Activated T-cell treated with anti-CD3 and anti-CD28 coated beads, Interleukin-2, amount 50 U/mL, for 4 hours (primary cell): ENCODE measurements at regions not wholly inside any gene's neighbourhood (a gene's known extent, or its start where the extent isn't known, plus 50 kb on each side); places are given as distances from the start of the nearest gene placed in this dataset.
"Not testable (repeated sequence)": the region's sequence is repeated elsewhere in the genome, so short reads cannot be mapped to it uniquely, and the experiment has no call there.

Experiments
- ATAC-seq, 2 donors: fragments of 200-7000 bp; cut with Tn5 transposase; one replicate each; pipeline ENCODE4 v1.10.0; 2021
- DNase-seq: peaks from one replicate; pipeline ENCODE4 v3.0.0-alpha.2; 2020
- H3K27me3 Mint-ChIP-seq: one replicate; pipeline ENCODE4 v1.8.0; 2021; ENCODE audit warnings: low read depth, mixed read lengths
- H3K36me3 Mint-ChIP-seq: one replicate; pipeline ENCODE4 v1.8.0; 2022; ENCODE audit warnings: mixed read lengths; ENCODE audit not compliant: insufficient read depth
- H3K4me1 Mint-ChIP-seq: one replicate; pipeline ENCODE4 v1.8.0; 2021; ENCODE audit warnings: low read depth, mixed read lengths
- H3K4me3 Mint-ChIP-seq: one replicate; pipeline ENCODE4 v1.8.0; 2021; ENCODE audit warnings: mild to moderate bottlenecking, moderate library complexity, mixed read lengths
- H3K9me3 Mint-ChIP-seq: one replicate; pipeline ENCODE4 v1.8.0; 2021; ENCODE audit warnings: mixed read lengths

DNA sequence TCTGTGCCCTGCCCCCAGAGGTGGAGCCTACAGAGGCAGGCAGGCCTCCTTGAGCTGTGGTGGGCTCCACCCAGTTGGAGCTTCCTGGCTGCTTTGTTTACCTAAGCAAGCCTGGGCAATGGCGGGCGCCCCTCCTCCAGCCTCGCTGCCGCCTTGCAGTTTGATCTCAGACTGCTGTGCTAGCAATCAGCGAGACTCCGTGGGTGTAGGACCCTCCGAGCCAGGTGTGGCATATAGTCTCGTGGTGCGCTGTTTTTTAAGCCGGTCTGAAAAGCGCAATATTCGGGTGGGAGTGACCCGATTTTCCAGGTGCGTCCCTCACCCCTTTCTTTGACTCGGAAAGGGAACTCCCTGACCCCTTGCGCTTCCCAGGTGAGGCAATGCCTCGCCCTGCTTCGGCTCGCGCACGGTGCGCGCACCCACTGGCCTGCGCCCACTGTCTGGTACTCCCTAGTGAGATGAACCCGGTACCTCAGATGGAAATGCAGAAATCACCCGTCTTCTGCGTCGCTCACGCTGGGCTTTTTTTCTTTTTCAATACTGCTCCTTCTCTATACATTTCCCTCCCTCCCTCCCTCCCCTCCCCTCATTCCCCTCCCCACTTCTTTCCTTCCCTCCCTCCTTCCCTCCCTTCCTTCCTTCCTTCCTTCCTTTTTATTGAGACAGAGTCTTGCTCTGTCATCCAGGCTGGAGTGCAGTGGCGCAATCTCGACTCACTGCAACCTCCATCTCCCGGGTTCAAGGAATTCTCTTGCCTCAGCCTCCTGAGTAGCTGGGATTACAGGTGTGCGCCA lies 197.1 kb upstream of the TBL1XR1 start:
- not testable (repeated sequence) for H3K4me3 Mint-ChIP-seq, ATAC-seq, DNase-seq, H3K4me1 Mint-ChIP-seq, H3K36me3 Mint-ChIP-seq, H3K9me3 Mint-ChIP-seq, H3K27me3 Mint-ChIP-seq

DNA sequence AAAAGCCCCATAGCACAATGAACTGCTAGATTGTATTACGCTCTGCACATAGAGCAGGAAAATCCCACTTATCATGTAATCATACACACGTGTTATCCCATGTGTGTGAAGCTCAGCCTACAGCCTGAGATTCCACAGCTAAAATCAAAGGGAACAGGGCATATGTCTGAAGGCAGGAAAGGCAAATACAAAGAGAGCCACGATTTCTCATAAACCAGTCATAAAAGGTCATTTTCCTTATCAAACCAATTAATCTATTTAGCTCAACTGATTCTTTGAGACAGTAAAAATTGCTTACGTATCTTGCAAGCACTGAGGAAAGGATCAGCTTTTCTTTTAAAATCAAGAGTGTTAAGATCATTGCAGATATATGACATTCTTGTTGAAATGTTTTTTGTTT lies 199.5 kb upstream of the TBL1XR1 start:
- H3K27me3 Mint-ChIP-seq, result no peaks in the 10 kb centered on the region
- DNase-seq (no peak), ATAC-seq (no peak)
- no peak overlapping the region for H3K4me3 Mint-ChIP-seq
- peaks cover 2% of the 10 kb centered on the region for H3K4me1 Mint-ChIP-seq
- H3K9me3 Mint-ChIP-seq, result no peaks in the 10 kb centered on the region
- no peaks in the 10 kb centered on the region for H3K36me3 Mint-ChIP-seq

DNA sequence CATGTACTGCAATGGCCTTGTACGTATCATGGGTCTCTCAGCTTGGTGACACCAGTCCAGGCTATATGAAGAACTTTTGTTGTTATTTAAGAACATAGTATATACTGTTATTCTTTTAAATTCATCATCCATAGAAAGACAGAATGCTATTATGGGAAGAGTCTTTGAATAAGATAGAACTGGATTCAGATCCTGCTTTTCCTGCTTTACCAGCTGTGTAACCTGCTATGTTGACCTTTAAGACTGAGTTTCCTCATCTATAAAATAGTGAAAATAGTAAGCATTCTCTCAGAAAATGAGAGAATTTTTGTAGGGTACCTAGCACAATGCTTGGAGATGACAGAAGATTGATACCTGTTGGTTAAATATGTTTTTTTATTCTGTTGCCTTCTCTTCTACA lies 204.1 kb upstream of the TBL1XR1 start:
- no peaks in the 10 kb centered on the region for H3K27me3 Mint-ChIP-seq
- no peak for ATAC-seq
- no peak overlapping the region for H3K4me3 Mint-ChIP-seq
- no peaks in the 10 kb centered on the region for H3K4me1 Mint-ChIP-seq
- no peaks in the 10 kb centered on the region for H3K9me3 Mint-ChIP-seq
- no peaks in the 10 kb centered on the region for H3K36me3 Mint-ChIP-seq
- DNase-seq, result no peak

DNA sequence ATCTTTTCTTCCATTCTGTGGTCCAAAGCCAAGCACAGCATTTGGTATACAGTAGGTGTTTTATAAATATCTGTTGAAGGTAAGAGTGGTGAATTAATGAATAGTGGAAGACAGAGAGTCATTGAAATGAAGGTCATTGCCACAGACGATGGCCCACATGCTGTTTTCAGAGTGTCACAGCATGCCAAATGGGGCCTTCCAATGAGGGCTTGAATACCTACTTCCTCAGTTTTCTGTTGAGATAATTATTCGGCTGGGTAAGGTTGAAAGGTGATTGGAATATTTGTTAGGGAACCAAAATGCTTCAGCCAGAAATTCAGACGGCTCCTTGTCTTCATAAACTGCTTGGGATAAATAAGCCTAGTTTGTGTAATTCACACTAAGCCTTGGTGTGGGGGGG lies 205.3 kb upstream of the TBL1XR1 start:
- no peaks in the 10 kb centered on the region for H3K9me3 Mint-ChIP-seq
- DNase-seq (no peak), ATAC-seq (no peak)
- H3K4me1 Mint-ChIP-seq, result no peaks in the 10 kb centered on the region
- no peaks in the 10 kb centered on the region for H3K27me3 Mint-ChIP-seq
- H3K36me3 Mint-ChIP-seq, result no peaks in the 10 kb centered on the region
- no peak overlapping the region for H3K4me3 Mint-ChIP-seq

DNA sequence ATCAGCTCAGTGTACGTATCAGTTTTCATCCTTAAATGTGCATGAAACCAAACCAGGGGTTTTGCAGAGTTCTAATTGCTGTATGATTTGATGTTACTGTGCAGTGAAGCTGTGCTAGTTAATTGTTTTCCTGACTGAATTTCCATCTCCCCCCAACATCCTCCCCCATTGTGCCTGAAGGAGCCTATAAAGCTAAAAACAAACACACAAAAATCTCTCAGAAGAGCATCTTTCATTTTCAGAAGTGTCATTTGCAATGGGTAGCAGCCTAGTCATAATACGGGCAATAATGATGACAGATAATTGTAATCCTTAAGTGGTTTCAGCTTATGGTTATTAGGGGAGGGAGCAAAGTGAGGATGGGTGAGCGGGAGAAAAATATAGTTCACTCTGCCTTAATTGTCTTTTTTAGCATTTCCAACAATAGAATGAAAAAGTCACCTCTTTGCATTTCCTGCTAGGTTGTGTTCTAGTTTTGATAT lies 207.9 kb upstream of the TBL1XR1 start:
- H3K4me1 Mint-ChIP-seq, result no peaks in the 10 kb centered on the region
- no peak for ATAC-seq

DNA sequence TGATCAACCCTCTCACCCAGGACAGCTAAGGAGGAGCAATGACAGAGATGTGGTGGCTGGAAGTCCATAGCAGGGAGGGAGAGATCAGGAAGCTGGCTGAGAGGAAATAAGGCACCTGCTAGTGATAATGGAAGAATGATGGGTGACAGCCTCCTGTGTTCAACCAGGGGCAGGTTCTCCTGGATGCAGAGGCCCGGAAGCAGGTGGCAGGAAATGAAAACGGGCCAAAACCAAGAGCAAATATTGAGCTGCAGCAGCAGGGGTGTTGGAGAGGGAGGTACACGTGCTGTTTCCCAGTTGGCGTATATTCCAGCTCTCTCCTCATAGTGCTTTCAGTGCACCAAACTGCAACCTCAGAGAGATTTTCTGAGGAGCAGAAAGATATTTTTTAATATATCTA lies 213.4 kb upstream of the TBL1XR1 start:
- ATAC-seq (no peak), DNase-seq (no peak)
- H3K4me3 Mint-ChIP-seq, result no peak overlapping the region
- H3K36me3 Mint-ChIP-seq, result no peaks in the 10 kb centered on the region
- H3K9me3 Mint-ChIP-seq, result no peaks in the 10 kb centered on the region
- no peaks in the 10 kb centered on the region for H3K27me3 Mint-ChIP-seq
- H3K4me1 Mint-ChIP-seq, result peaks cover 13% of the 10 kb centered on the region

More for the DNA sequence above, 207.9 kb upstream of the TBL1XR1 start:
- no peaks in the 10 kb centered on the region for H3K9me3 Mint-ChIP-seq
- no peak for DNase-seq
- no peaks in the 10 kb centered on the region for H3K27me3 Mint-ChIP-seq
- no peaks in the 10 kb centered on the region for H3K36me3 Mint-ChIP-seq
- no peak overlapping the region for H3K4me3 Mint-ChIP-seq

DNA sequence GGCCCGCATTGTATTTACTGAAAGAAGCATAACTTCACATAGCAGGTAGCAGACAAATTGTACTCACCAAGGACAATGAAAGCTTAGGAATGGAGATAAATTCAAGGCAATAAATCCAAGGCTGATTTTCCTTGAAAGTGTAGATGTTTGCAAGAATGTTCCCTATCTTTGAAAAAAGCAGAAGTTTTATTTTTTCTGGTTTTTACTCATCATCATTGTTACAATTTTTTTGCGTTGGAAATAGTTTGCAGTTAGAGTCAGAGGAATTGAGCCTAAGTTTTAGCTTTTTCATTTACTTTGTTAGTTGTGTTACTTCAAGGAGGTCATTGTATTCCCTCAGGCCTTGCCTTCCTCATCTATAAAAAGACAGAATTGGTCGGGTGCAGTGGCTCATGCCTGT lies 213.9 kb upstream of the TBL1XR1 start:
- Mint-ChIP-seq H3K4me1 (peaks cover 13% of the 10 kb centered on the region), H3K27me3 (no peaks in the 10 kb centered on the region), H3K4me3 (no peak overlapping the region), H3K9me3 (no peaks in the 10 kb centered on the region), H3K36me3 (no peaks in the 10 kb centered on the region)
- DNase-seq (no peak), ATAC-seq (no peak)

DNA sequence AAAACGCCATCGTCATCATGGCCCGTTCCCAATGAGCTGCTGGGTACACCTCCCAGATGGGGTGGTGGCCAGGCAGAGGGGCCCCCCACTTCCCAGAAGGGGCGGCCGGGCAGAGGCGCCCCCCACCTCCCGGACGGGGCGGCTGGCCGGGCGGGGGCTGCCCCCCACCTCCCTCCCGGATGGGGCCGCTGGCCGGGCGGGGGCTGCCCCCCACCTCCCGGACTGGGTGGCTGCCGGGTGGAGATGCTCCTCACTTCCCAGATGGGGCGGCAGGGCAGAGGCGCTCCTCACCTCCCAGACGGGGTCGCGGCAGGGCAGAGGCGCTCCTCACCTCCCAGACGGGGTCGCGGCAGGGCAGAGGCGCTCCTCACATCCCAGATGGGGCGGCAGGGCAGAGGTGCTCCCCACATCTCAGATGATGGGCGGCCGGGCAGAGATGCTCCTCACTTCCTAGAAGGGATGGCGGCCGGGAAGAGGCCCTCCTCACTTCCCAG lies 215.4 kb upstream of the TBL1XR1 start:
- peaks cover 16% of the 10 kb centered on the region for H3K4me1 Mint-ChIP-seq
- not testable (repeated sequence) for ATAC-seq, H3K4me3 Mint-ChIP-seq, DNase-seq, H3K27me3 Mint-ChIP-seq, H3K36me3 Mint-ChIP-seq, H3K9me3 Mint-ChIP-seq

DNA sequence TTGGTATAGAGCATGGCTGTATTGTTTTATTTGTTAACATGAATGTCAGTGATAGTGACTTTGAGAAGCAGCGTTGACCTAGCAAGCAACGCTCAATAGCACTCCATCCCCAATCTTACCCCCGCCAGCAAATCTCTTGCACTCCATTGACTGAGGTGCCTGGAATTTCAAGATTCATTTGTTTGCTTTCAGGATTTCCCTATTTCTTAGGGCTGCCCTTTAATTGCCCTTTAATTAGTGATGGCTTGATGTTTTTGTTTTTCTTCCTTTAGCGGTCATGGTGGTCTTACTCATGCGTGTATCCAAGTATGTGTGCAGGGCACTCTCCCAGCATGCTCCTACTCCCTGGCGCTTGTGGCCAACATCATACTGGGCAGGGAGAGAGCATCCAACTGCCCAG lies 216.8 kb upstream of the TBL1XR1 start:
- no peak for ATAC-seq
- Mint-ChIP-seq H3K4me1 (peaks cover 20% of the 10 kb centered on the region), H3K27me3 (no peaks in the 10 kb centered on the region), H3K4me3 (no peak overlapping the region), H3K9me3 (no peaks in the 10 kb centered on the region), H3K36me3 (no peaks in the 10 kb centered on the region)
- no peak for DNase-seq

DNA sequence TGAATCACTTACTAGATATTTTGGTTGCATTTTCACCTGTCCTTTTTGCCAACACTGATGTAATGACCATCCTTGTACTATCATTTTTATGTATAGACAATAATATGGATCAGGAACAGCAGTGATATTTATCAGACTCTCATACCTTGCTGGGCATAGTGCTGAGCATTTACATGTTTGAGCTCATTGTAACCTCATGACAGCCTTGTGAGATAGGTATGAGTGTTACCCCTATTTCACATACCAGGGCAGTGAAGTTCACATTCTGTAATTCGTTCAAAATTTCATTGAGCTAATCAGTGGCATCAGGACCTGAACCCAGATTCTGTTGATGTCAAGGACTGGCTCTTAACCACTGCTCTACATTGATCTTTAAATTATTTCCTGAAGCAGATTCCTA lies 221.5 kb upstream of the TBL1XR1 start:
- peaks cover 24% of the 10 kb centered on the region for H3K4me1 Mint-ChIP-seq
- H3K9me3 Mint-ChIP-seq, result no peaks in the 10 kb centered on the region
- ATAC-seq (no peak), DNase-seq (no peak)
- no peak overlapping the region for H3K4me3 Mint-ChIP-seq
- no peaks in the 10 kb centered on the region for H3K27me3 Mint-ChIP-seq
- H3K36me3 Mint-ChIP-seq, result no peaks in the 10 kb centered on the region

DNA sequence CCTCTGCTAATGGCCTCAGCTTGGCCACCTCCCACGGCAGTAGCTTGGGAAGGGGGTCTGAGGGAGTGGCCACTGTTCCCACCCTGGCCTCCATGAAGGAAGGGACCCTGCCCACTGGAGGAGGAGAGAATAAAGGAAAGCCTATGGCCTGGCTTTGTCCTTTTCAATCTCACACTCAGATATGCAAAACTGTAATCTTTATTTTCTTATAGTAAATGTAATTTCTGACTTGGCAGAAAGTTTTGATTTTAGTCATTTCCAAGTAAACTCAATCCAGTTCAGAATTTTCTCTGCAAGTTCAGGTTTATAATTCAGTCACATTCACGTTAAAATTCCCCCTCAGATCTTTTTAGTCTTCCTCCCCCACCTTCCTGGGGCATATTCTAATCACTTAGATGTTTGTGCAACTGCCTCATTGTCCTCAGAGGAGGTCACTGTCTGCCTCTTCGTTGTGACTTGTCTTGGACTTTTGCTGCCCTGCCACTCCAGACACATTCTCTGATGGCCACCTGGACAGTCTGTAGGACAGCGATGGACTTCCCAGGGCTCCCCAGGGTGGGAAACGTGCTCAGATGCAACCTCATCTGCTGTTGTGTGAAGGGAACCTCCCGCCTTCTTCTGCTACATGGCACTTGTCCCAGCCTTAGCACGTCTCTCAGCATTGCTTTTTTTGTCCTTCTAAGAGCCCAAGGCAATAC lies 222.8 kb upstream of the TBL1XR1 start:
- no peak for DNase-seq
- peaks cover 22% of the 10 kb centered on the region for H3K4me1 Mint-ChIP-seq
- H3K36me3 Mint-ChIP-seq, result no peaks in the 10 kb centered on the region
- no peaks in the 10 kb centered on the region for H3K27me3 Mint-ChIP-seq
- peak; percentile 83 to 87 for ATAC-seq
- H3K9me3 Mint-ChIP-seq, result no peaks in the 10 kb centered on the region
- no peak overlapping the region for H3K4me3 Mint-ChIP-seq

DNA sequence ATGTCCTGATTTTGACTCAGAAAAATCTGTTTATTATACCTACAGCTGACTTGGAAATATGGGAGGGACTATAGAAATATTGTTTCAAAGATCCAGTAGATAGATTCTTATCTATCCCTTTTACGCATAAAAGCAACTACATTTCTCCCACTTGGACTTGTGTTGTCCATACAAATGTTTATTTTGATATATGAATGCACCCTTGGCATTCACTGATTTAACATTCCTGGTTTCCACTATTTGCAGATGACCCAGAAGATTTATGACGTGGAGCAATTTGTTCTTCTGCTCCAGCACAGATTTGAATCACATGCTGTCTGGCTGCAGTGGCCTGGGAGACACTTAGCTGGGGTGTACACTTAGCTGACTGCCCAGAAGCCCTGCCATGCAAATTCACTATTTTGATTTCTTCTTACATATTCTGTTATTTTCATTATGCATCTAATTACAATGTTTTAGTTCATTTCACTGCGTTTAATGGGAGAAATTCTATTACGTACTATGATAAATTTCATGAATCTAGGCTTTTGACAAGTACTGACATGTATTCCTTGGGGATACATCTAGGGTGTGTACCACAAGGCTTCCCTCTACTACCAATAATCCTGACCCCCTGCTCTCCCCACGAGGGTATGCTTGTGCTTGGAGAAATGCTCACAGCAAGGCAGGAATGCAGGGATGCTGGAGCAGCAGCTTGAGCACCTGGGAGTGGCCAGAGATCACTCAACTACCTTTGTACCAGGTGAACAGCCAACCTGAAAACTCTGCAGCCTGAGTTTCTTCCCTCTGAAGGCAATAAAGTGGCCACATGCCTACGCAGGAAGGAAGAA lies 223.6 kb upstream of the TBL1XR1 start:
- Mint-ChIP-seq H3K4me3 (no peak overlapping the region), H3K36me3 (no peaks in the 10 kb centered on the region), H3K27me3 (no peaks in the 10 kb centered on the region), H3K9me3 (no peaks in the 10 kb centered on the region), H3K4me1 (peaks cover 20% of the 10 kb centered on the region)
- ATAC-seq (no peak), DNase-seq (no peak)

DNA sequence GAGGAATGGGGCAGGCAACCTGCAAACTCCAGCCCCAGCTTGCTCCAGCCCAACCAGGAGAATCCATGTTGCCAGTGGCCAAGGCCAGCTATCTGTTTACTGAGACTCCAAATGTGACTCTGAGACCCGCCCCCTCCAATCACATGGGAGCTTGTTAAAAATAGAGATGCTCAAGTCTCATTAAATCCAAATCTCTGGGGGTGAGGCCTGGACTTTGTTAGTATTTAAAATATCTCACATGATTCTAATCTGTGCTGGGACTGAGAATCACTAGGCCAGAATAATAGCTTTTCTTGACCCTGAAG lies 224.2 kb upstream of the TBL1XR1 start:
- Mint-ChIP-seq H3K4me1 (peaks cover 24% of the 10 kb centered on the region), H3K9me3 (no peaks in the 10 kb centered on the region), H3K4me3 (no peak overlapping the region), H3K27me3 (no peaks in the 10 kb centered on the region), H3K36me3 (no peaks in the 10 kb centered on the region)
- ATAC-seq, result no peak
- no peak for DNase-seq

DNA sequence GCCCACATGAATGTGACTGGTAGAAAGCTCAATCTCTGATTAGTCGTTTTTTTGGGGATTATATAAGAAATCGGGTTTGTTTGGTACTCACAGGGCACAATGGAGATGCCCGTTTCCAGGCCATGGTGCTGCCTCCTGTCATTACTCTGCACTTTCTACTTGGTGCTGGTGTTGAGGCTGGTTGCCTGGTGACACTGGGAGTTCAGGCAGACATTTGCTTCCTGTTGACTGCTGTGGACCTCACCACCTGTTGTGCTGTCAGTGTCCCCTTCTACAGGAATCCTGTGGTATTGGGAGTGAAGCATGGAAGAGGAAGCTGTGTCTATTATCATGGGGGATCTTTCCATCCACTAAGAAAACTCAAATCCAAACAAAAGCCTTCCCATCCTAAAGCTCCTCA lies 227.2 kb upstream of the TBL1XR1 start:
- DNase-seq (no peak), ATAC-seq (no peak)
- Mint-ChIP-seq H3K4me3 (no peak overlapping the region), H3K27me3 (no peaks in the 10 kb centered on the region), H3K9me3 (no peaks in the 10 kb centered on the region), H3K4me1 (peaks cover 38% of the 10 kb centered on the region), H3K36me3 (no peaks in the 10 kb centered on the region)
